Panc1 (cell line): ENCODE measurements at regions not wholly inside any gene's neighbourhood (a gene's known extent, or its start where the extent isn't known, plus 50 kb on each side); places are given as distances from the start of the nearest gene placed in this dataset.

Source experiments
- POLR2AphosphoS5 ChIP-seq: IDR thresholded peaks from 2 replicates; pipeline ENCODE4 v1.6.1; 2012; ENCODE audit warnings: mild to moderate bottlenecking, low read depth, low read length, moderate library complexity
- TF ChIP-seq, protein P1 (sequence below): fragments of 450-650 bp; IDR thresholded peaks from 2 replicates; pipeline ENCODE4 v1.5.1; 2017; ENCODE audit warnings: mild to moderate bottlenecking
- TF ChIP-seq, protein P2 (sequence below), 2 experiments: IDR thresholded peaks; 2 replicates each; pipeline ENCODE4 v1.6.1; 2011 to 2012; ENCODE audit warnings: low read depth in 2 of 2, control low read depth in 1 of 2, low read length in 1 of 2, mild to moderate bottlenecking in 1 of 2, moderate library complexity in 1 of 2; ENCODE audit not compliant: insufficient read depth in 1 of 2

- TF ChIP-seq, protein P1, sequence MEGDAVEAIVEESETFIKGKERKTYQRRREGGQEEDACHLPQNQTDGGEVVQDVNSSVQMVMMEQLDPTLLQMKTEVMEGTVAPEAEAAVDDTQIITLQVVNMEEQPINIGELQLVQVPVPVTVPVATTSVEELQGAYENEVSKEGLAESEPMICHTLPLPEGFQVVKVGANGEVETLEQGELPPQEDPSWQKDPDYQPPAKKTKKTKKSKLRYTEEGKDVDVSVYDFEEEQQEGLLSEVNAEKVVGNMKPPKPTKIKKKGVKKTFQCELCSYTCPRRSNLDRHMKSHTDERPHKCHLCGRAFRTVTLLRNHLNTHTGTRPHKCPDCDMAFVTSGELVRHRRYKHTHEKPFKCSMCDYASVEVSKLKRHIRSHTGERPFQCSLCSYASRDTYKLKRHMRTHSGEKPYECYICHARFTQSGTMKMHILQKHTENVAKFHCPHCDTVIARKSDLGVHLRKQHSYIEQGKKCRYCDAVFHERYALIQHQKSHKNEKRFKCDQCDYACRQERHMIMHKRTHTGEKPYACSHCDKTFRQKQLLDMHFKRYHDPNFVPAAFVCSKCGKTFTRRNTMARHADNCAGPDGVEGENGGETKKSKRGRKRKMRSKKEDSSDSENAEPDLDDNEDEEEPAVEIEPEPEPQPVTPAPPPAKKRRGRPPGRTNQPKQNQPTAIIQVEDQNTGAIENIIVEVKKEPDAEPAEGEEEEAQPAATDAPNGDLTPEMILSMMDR: no peak
- TF ChIP-seq POLR2AphosphoS5: no peak
- TF ChIP-seq, protein P2, sequence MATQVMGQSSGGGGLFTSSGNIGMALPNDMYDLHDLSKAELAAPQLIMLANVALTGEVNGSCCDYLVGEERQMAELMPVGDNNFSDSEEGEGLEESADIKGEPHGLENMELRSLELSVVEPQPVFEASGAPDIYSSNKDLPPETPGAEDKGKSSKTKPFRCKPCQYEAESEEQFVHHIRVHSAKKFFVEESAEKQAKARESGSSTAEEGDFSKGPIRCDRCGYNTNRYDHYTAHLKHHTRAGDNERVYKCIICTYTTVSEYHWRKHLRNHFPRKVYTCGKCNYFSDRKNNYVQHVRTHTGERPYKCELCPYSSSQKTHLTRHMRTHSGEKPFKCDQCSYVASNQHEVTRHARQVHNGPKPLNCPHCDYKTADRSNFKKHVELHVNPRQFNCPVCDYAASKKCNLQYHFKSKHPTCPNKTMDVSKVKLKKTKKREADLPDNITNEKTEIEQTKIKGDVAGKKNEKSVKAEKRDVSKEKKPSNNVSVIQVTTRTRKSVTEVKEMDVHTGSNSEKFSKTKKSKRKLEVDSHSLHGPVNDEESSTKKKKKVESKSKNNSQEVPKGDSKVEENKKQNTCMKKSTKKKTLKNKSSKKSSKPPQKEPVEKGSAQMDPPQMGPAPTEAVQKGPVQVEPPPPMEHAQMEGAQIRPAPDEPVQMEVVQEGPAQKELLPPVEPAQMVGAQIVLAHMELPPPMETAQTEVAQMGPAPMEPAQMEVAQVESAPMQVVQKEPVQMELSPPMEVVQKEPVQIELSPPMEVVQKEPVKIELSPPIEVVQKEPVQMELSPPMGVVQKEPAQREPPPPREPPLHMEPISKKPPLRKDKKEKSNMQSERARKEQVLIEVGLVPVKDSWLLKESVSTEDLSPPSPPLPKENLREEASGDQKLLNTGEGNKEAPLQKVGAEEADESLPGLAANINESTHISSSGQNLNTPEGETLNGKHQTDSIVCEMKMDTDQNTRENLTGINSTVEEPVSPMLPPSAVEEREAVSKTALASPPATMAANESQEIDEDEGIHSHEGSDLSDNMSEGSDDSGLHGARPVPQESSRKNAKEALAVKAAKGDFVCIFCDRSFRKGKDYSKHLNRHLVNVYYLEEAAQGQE (IDR thresholded peaks at IDR 0.05; ENCODE audit: insufficient read depth in 1 of 2, low read depth in 2 of 2, low read length in 1 of 2): no peak
Observed at GRCh38 chr7:19202599-19202998, 57.4 kb upstream of the FERD3L start.
